ENCODE measurements at regions not wholly inside any gene's neighbourhood (a gene's known extent, or its start where the extent isn't known, plus 50 kb on each side); places are given as distances from the start of the nearest gene placed in this dataset.

DNA sequence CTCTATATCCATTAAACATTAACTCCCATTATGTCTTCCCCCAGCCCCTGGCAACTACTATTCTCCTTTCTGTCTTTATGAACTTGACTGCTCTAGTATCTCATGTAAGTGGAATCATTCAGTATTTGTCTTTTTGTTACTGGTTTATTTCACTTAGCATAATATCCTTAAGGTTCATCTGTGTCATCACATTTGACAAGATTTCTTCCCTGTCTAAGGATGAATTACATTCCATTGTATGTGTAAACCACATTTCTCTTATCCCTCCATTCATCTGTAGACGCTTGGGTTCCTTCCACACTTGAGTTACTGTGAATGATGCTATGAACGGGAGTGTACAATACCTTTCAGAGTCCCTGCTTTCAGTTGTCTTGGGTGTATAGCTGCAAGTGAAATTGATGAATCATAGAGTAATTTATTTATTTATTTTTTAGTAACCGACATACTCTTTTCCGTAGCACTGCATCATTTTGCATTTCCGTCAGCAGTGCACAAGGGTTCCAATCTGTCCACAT lies 399.7 kb upstream of the RBFOX1 start:
- DNase-seq = no peak

DNA sequence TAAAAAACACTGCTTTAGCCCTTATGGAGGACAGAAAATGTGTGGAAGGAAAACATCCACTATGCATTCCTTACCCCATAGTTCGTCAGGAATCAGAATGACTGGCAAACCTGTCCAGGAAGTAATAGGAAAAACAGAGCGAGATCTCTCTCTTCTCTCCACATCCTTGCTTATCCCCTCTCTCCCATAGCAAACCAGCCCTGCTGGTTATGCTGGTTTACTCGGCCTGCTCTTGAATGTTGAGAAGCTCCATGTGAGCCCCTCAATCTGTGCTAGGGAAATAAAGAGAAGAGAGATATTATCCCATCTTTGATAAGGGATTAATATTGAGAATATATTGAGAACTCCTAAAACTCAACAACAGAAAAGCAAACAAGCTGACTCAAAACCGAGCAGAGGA lies 402.8 kb upstream of the RBFOX1 start:
- no peak for DNase-seq

DNA sequence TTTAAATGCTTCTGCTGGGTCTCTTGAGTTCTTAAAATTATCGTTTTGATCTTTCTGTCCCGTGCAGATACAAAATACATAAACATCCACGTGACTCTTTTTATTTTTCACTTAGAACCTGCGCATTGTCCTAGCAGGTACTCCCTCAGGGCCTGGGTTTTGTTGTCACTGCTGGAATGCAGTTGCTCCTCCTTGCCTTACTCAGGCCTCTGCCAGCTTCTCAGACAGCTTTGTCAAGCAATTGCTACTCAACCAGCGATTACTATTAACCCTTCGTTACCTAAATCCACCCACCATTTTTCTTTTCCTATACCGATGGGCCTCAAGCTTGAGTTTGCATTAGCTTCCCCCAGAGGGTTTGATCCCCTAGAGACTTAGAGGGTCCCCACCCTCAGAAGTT lies 405.9 kb upstream of the RBFOX1 start:
- DNase-seq = no peak

DNA sequence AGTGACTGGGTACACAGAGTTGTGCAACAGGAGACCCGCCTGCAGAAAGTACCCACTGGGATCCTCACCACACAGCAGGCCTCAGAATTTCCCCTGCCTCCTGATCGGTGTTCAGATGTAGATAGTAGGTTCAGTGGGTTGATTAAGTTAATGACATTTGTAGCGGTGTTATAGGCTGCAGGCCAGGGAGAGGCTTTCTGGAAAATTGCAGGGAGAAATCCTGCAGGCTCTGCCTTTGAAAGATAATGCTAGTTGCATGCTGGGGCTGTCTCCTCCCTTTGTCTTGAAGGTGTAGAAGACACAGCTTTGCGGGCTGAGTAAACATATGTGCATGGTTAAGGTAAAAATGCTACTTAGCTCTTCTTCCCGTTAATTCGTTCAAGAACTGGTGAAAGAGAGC lies 406.3 kb upstream of the RBFOX1 start:
- DNase-seq = no peak

DNA sequence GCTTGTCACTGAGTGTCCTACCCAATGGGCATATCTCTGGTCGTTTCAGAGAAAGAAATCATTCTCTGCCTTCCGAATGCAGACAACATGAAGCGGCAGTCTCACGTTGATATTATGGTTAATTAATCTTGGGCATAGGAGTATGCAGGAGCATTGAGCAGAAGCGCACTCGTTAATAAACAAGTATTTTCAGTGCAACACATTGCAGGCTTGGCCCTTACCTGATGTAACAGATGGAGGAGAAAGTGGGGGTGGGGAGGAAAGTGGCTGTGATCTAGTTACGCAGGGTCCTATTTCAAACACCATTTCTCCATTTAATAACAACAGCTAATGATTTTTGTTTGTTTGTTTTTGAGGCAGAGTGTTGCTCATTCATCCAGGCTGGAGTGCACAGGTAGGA lies 414.0 kb upstream of the RBFOX1 start:
- no peak for DNase-seq

DNA sequence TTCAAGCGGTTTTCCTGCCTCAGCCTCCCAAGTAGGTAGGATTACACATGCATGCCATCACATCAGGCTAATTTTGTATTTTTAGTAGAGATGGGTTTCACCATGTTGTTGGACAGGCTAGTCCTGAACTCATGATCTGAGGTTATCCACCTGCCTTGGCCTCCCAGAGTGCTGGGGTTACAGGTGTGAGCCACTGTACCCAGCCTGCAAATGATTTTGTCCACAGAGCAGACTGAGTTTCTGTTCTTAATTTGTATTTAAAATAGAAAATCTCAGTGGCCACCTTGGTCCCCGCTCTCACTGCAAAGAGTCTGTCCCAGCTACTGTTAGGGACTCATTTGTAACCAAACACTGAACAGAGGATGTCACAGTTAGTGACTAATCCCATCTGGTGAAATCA lies 415.7 kb upstream of the RBFOX1 start:
- no peak for DNase-seq

DNA sequence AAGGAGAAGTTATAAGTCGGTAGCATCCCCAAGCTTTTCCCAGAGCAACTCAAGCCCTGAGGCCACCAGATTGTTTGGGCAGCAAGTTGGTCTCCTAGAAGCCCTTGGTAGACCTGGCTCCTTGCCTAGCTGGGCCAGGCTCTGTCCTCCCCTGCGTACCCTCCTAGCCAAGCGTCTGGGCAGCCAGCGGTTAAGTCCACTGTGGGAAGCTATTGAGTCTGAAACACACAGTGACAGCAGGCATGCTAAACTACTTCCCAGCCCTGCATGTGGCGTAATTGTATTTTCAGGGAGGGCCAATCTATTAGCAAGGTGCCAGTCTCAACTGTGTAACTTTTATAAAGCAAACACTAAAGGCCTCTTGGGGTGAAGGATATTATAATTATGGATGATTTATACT lies 419.1 kb upstream of the RBFOX1 start:
- DNase-seq = no peak

DNA sequence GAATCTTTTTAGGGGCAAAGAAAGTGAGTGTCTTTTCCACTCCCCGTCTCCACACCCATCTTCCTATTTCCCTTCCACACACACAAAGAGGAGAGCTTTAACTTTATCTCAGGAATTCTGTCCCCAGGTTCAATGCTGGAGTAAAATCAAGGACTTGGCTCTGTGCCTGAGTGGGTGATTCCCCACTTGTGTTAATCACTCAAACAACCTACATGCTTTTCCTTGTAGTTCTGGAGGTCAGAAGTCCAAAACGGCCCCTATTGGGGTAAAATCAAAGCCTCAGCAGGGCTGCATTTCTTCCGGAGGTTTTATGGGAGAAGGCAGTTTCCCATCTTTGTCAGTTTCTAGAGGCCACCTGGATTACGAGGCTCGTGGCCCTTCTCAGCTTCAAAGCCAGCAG lies 422.3 kb upstream of the RBFOX1 start:
- no peak for DNase-seq

DNA sequence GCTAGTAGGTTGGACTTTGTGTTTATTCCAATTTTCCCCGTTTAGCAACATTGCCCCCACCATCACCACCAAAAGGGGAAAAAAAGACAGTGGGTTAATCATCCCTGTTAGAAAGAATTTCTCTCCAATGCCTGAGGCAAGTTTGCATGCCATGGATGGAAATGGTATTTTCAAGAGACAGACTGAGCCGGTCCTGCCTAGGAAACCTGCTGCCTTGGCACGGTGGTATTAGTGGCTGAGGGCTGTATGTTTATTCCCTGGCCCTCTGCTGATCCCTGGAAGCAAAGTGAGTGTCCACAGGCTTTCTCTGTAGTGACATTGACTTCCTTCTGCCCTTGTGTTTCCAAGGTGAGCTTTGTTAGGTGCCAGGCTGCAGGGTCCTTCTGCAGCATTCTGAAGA lies 427.0 kb upstream of the RBFOX1 start:
- DNase-seq = no peak

DNA sequence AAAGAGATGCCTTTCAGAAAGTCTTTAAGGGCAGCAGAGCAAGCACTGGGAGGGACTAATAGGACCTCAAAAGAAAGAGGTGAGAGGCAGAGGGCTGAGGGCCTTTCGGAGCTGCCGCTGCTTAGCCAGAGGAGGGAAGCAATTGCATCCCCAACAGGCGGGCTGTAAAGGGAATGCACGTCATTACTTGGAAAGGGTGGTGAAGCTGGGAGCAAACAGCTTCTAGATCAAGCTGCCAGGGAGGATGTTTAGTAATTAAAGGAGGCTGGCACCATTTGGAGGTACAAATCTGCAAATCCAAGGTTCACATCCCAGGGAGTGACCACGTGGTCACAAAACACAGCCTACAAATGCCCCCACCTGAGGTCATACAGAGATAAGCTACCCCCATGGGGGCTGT lies 429.0 kb upstream of the RBFOX1 start:
- no peak for DNase-seq

DNA sequence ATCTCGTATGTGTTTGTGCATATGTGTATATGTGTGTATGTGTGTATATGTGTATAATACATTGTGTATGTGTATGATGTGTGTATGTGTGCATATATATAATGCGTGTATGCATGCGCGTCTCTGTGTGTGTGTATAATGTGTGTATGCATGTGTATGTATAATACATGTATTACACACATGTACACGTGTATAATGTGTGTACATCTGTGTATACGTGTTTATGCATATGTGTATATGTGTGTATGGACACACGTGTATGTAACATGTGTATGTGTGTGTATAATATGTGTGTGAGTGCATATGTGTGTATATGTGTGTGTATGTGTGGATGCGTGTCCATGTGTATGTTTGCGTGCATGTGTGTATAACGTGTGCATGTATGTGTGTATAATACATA lies 433.7 kb upstream of the RBFOX1 start:
- DNase-seq = no peak

DNA sequence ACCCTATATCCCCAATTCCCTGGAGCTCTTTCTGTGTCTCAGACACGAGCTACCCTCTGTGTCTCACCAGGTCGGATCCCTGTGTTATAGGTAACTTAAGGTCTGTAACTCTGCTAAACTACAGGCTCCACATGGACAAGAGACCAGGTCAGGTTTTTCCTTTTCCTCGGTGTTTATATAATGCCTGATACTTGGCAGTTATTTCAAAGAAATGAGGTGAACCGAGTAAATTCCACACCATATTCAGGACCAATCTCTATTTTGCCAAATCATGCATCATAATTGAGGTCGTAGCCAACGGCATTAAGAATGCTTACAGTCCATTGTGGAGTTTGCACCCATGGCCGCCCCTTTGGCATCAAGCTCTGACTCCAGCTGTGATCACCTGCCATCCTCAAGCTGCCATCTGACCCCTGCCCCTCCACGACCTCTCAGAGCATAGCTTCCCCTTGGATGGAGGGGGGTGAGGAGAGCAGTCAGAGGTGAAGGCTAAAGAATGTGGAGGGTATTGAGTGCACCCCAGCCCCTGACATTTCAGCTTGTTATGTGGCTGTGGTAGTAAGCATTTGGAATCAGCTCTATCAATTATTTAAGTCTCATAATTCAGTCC lies 434.7 kb upstream of the RBFOX1 start:
- no peak for DNase-seq

DNA sequence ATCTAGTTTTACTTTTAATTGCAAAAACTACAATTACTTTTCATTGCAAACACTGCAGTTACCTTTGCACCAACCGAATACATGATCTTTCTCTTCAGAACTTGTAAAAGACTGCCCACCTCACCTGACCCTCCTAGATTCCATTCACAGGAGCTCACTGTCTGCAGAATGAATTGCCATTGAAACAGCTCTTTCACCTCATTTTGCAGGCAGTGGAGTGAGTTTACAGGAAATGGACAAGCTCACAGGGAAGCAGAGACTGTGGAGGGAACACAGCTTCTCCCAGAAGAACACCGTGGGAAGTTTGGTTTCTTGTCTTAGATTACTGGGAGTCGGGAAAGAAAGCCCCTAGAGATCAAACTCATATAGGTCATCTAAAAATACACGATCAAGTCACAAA lies 439.7 kb upstream of the RBFOX1 start:
- DNase-seq = no peak

DNA sequence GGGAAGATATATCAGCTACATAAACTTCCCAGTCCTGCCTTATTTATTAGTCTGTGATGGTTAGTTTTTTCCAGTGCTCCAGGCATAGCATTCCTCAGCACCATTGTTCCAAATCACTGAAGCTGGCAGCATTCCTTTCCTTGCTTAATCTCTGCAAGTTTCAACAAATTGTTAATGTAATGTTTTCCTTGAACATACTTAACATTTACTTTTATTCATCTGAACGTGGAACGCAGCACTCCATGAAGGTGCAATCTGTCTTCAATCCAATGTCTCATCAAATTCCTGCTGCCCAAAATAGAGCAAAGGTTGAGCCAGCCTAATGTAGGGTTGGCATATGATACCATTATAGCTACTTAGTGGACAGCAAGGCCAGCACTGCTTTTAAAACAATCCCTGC lies 441.1 kb upstream of the RBFOX1 start:
- no peak for DNase-seq

DNA sequence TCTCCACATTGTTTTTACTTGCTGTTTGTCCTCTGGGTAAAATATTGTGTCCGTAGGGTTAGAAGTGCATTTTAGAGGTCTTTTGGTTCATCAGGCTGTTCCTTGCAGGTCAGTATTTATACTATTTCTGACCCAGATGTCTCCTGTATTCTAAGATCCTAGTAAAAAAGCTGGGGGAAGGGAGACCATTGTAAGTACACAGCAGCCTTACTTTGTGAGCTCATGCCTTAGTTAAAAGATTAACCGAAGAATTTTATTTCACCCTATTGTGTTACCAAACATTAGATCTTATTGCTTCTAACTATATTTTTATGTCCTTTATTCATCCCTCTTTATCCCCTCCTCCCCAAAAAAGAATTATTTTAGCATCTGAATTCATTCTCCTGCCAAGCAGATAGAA lies 444.1 kb upstream of the RBFOX1 start:
- DNase-seq = no peak

DNA sequence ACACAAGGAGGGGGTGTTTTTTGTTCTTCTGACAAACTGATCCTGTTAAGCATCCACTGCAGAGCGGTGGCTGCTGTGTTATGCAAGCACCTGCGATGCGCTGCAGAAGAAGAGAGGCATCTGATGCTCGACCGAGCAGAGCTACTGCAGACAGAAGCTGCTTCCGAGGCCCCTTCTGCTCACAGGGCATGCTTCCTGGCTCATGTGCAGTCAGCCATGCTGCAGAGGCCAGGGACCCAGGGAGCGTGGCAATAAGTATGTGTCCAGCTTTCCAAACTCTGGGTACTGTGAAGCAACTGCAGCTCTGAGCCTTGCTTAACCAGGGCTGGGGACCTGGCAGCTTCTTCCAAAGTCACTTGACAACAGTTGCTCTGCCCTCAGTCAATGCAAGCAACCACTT lies 448.6 kb upstream of the RBFOX1 start:
- no peak for DNase-seq

DNA sequence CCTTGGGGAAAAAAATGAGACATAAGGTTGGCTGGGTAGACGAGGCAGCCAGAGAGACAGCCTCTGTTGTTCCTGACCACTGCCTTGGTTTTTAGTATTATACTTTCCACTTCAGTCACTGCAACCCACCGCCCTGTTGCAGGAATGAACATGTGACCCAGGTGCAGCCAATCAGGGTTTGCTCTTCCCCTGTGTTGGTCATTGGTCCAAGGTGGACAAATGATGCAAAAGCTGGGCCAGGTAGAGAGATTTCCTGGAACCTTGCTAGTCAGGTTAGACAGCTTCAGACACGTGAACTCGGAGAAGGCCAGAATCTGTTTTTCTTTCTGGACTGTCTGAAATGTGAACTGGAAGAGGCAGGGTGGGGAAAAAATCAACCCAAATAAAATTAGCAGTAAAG lies 452.4 kb upstream of the RBFOX1 start:
- DNase-seq = no peak

DNA sequence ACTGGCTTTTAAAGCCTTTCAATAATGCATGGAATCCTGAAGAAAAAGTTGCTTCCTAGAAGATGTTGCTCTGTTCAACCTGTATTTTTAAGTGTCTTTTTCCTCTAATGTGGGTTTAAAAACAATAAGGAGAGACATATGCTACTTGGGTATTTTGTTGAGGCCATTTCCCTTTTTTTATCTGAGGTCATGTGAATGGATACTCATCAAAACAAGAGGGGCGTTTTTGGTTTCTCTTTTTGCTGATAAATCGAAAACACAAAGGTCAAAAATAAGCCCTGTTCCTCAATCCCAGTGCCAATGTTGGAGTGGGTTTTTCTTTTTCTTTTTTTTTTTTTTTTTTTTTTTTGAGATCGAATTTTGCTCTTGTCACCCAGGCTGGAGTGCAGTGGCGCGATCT lies 468.0 kb upstream of the RBFOX1 start:
- peak in 2 of 3 donors; percentile 1 to 16 for DNase-seq

DNA sequence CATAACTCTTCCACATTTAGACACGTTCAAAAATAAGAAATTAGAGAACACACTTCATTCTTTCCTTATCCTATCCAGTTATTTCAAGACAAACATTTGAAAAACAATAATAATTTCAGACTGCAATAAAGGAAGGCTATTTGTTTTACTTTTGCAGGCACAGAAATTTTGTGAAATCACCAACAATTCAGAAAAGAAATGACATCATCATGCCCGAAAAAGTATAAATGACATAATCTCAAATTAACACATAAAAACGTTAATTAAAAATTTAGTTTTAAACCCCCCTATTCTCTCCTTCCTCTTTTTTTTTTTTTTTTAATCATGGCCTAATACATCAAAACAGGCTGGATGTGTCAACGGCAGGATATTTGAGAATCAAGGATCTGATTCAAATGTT lies 468.4 kb upstream of the RBFOX1 start:
- no peak for DNase-seq

DNA sequence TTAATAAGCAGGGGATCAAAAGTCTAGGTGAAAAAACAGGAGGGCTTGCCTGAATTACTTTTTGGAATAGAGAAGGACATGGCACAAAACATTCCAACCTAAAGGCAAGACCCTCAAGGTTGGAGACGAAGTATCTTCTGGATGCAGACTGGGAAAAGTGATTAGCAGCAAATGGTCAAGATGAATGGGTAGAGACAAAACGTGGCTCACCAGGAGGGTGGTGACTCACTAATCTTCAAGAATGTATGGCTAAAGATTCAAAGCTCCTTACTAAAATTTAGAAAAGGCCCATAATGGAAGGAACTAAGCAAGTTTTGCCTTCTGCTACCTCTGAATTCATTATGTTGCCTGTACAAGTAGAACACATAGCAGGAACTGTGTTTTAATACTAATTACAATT lies 469.5 kb upstream of the RBFOX1 start:
- DNase-seq = no peak

DNA sequence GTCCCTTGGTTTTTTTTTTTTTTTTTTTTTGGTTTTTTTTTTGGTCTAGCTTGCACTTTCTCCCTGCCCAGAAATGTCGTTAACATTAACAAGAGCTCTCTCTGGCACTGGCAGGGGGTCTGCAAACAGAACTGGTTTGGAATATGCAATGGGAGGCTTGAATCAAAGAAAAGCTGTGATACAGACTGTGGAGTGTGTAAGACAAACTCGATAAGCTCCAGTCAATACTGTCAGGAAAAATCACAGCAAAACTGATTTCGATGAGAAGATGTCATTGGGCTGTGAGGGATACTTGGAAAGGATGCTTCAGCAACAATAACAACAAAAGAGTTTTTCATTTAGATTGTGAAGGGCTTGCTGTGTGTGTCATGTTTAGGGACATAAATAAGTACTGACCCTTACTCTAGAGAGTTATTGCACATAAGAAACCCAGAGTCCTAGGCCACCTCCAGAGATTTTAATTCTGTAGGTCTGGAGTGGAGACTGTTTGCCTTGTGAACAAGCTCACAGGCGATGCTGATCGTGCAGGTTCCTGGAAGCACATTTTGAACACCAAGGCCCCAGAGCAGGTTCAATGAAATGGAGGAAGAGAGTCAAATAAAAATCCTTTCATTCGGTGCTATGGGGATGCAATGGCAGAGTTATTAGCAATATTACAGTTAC lies 470.7 kb upstream of the RBFOX1 start:
- DNase-seq = no peak

DNA sequence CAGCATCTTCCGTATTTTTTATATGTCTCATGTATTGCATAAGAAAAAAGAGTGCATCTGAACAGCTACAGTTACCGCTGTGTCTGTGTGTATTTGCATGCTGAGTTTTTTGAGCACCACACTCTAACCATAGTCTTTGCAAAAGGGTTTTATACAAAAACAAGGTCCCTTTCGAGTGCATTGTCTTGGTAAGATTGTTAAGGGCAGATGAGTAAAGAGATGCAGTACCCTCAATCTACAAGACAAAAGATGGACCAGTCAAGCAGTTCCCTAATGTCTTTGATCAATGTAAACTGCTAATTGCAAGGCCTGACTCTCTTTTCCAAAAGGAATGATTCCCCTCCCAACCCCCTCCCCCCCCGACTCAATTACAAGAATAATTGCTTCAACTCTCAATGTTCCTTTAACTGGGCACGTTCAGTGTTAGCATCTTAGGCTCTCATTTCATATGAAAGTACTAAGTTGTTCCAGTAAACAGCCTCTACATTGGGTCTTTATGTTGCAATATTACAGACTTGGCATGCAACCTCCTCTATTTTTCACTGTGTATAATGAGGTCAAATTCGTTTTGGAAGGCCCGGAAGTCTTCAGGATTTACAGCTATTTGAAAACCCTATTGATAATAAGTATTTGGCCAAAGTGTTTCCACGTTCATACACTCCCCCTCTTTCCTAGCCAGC lies 471.4 kb upstream of the RBFOX1 start:
- peak in 1 of 3 donors; percentile 1 for DNase-seq

DNA sequence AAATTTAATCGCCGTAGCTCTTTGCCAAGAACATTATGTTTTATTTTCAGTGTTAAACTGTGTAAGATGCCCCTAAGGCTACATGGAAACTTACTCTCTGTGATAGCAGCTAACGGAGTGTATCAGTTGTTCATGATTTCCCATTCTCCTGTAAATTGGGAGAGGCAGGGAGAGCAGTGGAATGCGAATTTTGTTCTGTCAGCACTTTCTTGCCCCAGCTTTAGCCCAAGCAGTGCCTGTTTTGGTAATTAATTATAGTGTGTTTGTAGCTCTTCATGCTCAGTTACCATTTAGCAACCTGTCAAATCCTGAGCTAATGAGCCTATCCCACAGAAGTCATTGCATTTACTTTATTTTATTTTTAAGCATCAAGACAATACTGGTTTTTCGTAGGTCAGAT lies 475.1 kb upstream of the RBFOX1 start:
- no peak for DNase-seq

DNA sequence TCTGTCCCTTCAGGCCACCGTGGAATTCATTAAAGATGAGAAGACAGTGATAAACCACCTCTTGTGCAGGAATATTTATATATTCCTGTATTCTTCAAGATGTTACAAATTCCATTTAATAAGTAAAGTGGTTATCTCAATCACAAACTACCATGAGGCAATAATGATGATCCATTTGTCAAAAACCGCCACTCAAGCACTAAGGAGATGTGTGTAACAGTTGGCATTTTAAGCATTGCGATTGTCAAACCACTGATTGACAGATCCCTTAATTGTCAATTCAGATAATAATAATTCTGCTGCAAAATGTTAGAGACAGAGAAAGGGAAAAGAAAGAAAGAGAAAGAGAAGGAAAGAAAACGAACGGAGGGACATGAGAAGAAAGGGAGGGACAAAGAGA lies 476.1 kb upstream of the RBFOX1 start:
- no peak for DNase-seq

Measured in muscle of back (tissue), 3 donors.